ENCODE measurements at regions not wholly inside any gene's neighbourhood (a gene's known extent, or its start where the extent isn't known, plus 50 kb on each side); places are given as distances from the start of the nearest gene placed in this dataset.
A peak's percentile ranks its signal among the peaks of the same experiment; 100 is the strongest.

DNA sequence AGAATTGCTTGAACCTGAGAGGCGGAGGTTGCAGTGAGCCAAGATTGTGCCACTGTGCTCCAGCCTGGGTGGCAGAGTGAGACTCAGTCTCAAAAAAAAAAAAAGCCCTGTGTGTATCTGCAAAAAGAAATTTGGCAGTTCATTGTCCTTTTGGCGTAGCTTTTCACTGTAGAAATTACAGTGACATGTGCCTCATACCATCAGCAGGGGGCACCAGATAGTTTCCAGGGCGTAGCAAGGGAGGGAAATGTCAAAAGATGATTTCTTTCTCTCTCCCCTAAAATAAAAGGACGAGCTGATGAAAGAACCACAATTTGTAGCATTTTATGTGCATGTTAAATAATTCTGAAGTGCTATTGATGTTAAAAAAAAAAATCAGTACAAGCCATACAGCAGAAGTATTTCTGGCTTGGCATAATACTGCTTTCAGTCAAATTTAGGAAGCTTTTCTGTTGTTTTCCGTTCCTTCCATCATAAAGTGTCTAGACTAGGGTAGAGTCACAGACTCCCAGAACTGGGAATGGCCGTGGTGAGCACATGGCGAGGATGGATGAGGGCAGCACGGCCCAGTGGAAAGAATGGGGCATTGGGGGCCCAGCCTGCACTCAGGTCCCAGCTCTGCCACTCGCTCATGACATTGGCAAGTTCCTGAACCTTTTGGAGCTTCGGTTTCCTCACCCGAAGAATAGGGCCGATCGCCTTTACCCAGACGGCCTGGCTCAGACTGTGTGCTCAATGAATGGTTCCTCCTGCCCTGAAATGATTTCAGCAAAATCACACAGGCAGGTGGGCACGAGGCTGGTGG is 59.8 kb upstream of the RPH3AL start:
- no peak for DNase-seq

- no peak for DNase-seq
These were observed 59.0 kb upstream of the RPH3AL start for GRCh38 chr17:411421-412120.

DNA sequence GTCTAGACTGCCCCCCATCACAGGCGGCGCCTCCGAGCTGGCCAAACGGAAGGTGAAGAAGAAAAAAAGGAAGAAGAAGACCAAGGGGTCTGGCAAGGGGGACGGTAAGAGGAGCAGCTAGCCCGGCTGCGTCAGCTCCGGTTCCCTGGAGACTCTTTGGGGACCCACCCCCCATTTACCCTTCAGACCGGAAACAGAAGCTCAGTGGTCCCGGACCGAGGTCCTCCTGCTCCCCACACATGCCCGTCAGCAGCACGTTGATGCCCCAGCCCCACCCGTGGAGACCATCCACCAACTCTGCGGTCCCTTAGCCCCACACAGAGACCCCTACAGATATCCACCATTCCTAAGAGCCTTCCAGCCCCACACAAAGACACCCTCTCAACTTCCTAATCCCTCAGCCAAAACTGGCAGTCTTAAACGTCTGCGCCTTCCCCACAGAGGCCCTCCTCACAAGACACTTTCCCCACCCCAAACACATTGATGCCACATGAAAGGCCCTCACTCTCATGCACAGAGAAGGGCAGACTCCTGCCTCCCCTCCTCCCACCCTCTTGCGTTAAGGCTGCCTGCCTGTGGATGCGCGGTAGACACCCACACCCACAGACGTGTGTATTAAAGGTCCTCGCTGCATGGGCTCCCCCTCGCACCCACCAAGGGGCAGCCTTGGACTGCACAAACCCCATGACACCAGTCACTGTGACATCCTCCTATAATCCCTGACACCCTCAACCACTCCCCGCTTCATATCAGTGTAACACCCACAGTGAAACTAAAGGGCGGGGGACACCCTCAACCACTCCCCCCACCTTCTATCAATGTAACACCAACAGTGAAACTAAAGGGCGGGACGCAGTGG is 58.2 kb upstream of the RPH3AL start:
- no peak for DNase-seq

GRCh38 chr17:409848-410542 is 57.4 kb upstream of the RPH3AL start:
- peak; percentile 78 for DNase-seq

- no peak for DNase-seq
These were observed 56.8 kb upstream of the RPH3AL start for GRCh38 chr17:409308-409847.

DNA sequence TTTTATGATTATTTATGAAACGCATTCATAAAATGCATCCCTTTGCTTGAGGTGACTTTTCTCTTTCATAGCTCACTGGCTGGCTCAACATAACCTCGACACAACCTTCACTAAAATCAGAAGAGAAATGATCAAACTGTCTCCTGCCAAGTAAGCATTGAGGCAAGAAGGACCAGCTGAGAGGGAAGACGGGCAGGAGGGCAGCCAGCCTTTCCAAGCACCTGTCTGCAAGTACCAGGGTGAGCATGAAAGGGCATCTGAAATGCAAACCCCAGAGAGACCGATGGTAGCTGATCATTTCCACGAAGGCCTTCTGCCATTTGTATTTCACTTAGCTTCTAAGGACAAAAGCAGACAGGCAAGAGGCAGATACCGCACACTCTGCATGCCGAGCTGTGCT is 52.1 kb upstream of the RPH3AL start:
- DNase-seq, result no peak
